ENCODE measurements at regions not wholly inside any gene's neighbourhood (a gene's known extent, or its start where the extent isn't known, plus 50 kb on each side); places are given as distances from the start of the nearest gene placed in this dataset.

- no peak for TF ChIP-seq CTCF (IDR thresholded peaks at IDR 0.05)
- no peak for TF ChIP-seq POLR2A (IDR thresholded peaks at IDR 0.05)
Measured at GRCh38 chr5:102010644-102011043, 285.4 kb downstream of the SLCO4C1 start.

All from uterus (tissue), 2 donors.